Suppressor macrophage treated with lipopolysaccharide for 1 hour (primary cell): ENCODE measurements at regions not wholly inside any gene's neighbourhood (a gene's known extent, or its start where the extent isn't known, plus 50 kb on each side); places are given as distances from the start of the nearest gene placed in this dataset.

Experiments
- DNase-seq, 3 donors: peaks; one replicate each; pipeline ENCODE4 v3.0.0-alpha.2; 2020 to 2022

DNA sequence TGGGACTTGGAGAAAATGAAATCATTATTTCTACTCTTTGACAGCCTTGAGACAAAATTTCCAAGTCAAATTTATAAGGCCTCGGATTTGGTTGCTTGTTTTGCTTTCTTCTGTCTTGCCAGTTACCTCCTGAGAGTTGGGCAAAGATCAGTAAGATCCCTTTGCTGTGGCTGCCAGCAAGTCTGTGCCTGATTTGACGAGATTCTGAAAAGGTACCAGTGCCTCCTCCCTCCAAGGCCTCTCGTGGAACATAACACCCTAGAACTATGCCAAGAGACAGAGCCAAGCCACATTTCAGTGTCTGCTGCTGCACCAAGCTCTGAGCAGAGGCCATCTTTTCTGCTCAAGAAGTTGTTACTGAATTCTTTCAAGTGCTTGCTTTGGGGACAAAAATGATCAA lies 61.0 kb downstream of the GTPBP8 start:
- DNase-seq, result no peak

GRCh38 chr3:113053169-113053568 lies 62.4 kb downstream of the GTPBP8 start:
- no peak for DNase-seq

- peak in 2 of 3 donors; percentile 4 to 42 for DNase-seq
Observed at GRCh38 chr3:113054552-113054951, 63.8 kb downstream of the GTPBP8 start.

GRCh38 chr3:113055201-113055600 lies 64.4 kb downstream of the GTPBP8 start:
- peak; percentile 31 to 73 (median 71) for DNase-seq

DNA sequence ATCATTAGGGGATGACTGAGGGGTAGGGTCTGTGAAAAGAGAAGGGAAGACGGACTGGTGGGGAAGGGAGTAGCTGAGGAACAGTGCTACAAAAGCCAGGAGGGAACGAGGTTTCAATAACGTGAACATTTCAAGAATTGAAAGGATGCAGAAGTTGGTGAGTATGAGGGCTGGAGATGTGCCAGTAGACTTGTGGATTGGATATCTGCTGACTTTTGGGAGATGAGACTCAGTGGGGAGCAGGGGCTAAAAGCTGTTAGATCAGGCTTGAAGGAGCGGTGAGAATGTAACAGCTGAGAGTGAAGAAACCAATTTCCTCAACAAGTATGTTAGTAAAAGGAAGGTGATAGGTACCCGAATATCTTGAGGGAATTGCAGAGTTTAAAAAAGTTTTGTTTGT lies 65.2 kb downstream of the GTPBP8 start:
- DNase-seq, result peak in 1 of 3 donors; percentile 6

- peak; percentile 12 to 57 (median 34) for DNase-seq
Observed at GRCh38 chr3:113057117-113057516, 66.3 kb downstream of the GTPBP8 start.

GRCh38 chr3:113058188-113058587 lies 67.4 kb downstream of the GTPBP8 start:
- DNase-seq, result no peak

DNA sequence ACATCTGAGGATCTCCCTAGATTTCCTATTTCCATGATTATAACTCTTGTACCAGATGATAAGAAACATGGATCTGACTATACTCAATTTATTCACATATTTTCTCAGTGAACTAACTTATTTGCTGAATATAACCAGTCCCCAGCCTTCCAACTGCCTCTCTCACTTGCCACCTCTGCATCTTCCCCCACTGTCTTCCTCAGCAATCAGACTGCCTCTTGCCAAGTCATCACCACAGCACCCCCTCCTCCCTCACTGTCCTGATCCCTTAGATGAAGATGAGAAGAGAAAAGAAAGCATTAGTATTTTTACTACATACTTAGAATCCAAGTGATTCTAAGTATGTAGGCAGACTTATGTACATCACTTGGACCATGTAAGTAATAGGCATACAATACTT lies 71.9 kb downstream of the GTPBP8 start:
- no peak for DNase-seq

GRCh38 chr3:113063126-113063894 lies 72.5 kb downstream of the GTPBP8 start:
- DNase-seq, result peak; percentile 79 to 90 (median 88)

DNA sequence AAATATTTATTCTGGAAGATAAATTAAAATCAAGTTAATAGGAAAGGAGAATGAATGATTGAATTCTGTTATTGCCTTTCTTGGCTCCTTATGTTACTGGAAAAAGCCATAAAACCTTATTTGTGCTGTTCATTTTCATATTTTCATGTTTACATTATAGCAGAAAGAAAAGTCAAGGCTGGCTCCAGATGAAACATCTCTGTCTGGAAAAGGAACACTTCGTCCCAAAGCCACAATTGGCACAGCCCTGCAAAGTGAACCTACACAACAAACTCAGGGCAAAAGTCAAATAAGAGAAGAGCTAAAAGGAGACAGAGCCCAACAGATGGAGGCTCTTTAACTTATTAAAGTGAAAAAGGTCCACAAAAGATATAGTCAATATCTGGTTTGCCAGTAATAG lies 73.4 kb downstream of the GTPBP8 start:
- DNase-seq, result no peak

DNA sequence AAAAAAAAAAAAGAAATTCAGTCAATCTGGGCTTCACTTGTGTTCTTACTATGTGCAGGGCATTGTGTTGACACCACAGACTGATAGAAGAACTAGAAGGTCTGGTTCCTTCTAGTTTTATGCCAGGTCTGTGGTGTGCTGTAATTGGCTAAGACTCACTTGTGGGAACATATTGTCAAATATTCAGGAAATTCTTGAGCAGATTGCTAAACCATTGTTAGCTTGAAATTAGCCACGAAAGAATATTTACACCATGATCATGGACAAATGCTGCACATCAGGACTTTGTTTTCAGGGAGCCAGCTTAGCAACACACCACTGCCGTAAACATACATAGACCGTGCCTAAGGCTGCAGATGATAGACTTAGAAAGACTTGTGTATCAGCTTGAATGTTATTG lies 74.6 kb downstream of the GTPBP8 start:
- no peak for DNase-seq

DNA sequence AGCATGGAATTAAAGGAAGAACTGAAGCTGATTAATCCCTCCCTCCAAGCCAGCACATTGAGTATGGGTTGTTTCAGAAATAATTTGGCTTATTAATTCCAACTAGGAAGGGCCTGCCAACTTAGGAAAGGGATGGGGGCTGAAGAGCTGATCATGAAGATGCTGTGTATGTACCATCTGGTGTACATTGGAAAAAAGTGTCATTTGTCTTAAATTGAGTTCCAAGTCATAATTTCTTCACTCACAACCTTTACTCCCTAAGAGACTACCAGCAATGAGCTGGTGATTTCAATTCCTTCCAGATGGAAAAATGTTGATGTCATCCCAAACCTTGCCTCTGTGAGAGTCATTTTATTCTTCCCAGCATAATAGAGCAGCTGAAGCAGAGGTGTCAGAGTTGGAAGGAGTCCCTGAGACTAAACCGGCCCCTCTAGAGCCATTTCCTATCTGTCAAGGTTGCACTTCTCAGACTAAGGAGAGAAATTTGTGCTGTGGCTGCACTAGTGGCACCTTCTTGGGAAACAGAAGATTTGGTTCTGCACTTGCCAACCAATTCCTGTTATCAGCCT lies 79.4 kb downstream of the GTPBP8 start:
- DNase-seq, result no peak

DNA sequence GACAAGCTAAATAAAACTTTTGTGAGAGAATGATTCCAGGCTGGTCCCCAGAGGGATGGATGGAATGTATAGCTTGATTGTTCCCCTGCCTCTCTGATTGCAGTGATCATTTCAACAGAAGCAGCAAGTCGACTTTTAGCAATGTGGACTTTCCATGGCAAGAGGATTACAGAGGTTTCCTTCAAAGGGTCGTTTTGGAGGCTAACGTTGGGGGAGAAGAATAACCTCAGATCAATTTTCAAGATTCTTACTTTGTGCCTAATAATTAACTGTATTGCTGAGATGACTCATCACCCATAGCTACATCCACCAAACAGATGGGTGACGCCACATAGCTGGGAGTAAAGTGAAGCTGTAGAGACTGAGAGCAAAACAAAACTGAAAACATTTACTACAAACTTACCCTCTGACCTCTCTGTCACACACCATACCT lies 79.9 kb downstream of the GTPBP8 start:
- DNase-seq, result no peak

DNA sequence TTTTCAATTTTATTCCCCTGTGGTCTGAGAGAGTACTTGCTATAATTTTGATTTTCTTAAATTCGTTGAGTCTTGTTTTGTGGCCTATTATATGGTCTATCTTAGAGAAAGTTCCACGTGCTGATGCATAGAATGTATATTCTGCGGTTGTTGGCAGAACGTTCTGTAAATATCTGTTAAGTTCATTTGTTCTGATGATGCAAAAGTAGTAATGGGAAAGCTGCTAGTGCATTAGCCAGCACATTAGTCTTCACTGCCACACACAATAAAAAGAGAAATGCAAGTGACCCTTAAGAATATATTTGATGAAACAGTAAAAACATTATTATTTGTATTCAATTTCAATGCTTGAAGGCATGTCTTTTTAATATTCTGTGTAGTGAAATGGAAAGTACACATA lies 84.8 kb downstream of the GTPBP8 start:
- no peak for DNase-seq

DNA sequence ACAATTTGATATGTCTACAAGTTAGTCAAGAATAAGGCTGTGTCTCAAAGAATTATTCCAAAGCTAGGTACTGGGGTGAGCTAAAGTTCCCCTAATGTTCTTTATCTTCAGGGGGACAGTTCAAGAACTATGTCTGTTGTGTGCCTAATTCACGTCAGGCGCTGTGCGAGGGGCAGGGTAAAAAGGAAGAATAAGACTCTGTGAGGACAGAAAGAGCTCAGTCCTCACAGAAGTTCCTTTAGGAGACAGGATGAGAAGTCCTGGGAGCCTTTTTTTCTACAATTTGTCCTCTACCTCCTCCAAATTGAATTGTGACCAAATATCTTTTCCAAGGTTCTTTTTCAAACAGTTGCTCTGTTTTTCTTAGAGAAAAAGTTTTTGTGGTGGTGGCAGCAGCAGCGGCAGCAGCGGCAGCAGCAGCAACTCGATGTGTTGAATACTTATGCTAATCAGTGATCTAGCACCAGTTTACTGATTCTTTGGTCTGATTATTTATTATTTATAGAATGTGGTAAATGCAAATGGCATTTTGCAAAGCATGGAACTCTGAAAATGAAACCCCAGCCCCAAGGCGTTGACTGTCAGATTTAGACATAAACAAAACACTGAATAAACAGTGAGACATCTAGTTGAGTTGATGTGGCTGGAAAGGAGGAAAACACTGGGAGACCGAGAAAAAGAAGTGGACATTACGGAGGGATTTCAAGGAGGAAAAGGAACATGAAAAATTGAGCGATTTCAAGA lies 88.6 kb downstream of the GTPBP8 start:
- DNase-seq, result no peak

GRCh38 chr3:113084777-113085176 lies 94.0 kb downstream of the GTPBP8 start:
- DNase-seq, result peak; percentile 7 to 41 (median 32)

DNA sequence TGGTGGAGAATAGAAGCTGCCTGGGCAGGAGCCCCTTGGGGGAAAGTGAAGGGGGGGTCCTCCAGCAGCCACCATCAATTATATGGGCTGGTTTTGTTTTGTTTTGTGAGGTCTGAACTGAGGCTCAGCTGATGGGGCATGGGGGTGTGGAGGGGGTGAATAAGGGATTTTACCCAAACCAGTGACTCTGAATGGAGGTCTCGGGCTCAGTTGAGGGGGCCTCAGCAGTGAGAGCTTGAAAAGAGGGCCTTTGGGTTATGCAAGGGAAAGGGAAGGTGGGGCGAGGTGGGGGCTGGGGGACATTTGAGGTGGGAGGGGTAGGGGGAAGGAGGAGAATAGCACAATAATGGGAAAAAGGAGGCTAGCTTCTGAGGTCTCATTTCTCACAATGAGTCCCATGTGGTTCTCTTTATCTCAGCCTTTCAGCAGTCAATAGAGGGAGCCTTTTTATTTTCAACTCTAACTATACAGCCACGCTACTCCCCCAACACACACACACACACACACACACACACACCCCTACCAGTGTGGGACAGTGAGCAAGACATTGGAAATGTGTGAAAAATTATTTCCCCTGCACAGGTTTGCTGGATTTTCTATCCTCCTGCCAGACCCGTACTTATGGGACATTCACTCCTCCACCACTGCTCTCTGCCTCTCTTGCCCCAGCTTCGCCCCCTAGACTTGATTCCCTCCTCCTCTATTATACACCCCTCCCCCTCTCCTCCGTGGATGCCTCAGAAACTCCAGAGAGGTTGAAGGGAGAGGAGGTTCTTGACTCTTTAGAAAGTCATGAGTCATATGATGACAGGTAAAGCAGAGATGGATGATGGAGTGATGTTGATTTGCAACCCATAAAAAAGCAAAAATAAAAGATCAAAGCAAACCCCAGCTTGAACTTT lies 96.0 kb downstream of the GTPBP8 start:
- DNase-seq, result no peak

DNA sequence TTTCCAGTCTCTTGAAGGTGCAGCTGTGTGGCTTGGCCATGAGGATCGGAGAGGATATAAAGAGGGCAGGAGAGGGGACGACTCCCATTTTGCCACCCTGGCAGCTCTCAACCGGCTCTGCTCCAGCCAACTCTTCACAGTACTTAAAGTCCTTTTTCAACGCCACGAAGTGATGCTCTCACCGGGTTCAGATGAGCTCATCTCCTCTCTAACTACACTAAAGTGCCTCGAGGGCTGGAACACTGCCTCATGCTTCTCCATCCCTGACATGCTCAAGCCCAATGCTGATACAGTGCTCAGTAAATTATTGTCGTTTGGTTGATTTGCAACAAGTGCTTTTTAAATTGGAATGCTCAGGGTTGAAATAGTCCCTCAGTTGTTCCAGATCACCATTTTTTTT lies 97.8 kb downstream of the GTPBP8 start:
- DNase-seq, result no peak

DNA sequence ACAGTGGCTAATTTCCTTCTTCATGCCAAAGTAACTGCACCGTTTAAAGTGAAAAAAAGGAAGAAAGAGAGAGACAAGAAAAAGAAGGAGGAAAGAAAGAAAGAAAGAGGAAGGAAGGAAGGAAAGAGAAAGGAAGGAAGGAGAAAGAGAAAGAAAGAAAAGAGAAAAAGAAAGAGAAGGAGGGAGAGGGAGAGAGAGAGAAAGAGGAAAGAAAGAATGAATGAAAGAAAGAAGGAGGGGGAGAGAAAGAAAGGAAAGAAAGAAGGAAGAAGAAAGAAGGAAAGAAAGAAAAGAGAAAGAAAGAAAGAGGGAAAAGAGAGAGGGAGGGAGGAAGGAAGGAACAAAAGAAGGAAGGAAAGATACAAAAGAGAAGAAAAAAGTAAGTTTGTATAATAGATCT lies 100.6 kb downstream of the GTPBP8 start:
- DNase-seq, result no peak

DNA sequence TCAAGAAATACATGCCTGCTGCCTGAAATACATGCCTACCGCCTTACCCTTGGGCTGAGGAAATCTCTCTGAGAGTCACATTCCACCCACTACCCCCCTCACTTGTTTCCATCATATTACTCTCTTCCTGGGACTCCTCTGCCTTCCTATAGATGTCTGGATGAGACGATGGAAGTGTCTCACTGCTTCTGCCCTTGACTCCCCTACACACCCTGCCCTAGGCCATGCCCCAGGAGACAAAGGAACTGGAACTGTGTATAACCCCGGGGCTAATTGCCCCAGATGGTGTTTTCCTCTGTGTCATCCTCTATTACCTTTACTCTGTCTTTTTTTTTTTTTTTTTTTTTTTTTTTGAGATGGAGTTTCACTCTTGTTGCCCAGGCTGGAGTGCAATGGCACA lies 102.0 kb downstream of the GTPBP8 start:
- DNase-seq, result no peak

DNA sequence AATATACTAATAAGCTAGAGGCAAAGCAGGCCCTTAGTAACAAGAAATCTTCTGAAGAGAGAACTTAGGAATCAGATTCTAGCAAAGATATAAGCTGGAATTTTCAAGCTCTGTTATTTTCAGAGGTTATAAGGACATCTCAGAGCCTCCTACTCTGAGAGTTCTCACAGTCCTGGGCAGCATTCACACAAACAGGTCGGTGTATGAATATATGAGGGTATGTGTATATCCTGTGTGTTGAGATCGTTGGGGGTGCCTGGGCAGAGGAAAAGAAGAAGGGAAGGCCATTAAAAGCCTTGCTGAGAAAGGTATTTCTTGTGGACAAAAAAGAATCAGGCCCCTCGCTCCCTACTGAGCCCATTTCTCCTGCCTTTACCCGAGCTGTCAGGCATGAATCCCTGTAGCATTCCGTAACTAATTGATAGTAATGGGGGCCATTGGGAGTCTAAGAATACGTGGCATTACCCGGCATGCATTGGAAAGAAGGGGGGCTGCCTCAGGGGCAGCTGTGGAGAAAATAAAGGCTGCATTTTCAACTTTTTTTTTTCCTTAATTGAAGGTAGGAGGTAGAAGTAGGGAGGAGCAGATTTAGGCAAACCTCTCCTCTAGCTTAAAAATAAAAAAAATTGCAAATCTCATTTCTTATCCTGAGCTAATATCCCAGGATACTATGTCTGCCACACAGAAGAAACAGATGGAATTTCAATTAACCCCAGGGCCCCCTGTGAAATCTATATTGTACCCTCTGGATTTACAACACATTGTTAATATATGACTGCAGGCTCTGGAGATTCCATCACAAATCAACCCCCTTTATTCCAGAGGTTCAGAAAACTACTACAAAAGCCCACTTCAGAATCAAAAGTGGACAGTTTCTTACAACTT lies 103.8 kb downstream of the GTPBP8 start:
- no peak for DNase-seq
